ENCODE measurements at regions not wholly inside any gene's neighbourhood (a gene's known extent, or its start where the extent isn't known, plus 50 kb on each side); places are given as distances from the start of the nearest gene placed in this dataset.

DNA sequence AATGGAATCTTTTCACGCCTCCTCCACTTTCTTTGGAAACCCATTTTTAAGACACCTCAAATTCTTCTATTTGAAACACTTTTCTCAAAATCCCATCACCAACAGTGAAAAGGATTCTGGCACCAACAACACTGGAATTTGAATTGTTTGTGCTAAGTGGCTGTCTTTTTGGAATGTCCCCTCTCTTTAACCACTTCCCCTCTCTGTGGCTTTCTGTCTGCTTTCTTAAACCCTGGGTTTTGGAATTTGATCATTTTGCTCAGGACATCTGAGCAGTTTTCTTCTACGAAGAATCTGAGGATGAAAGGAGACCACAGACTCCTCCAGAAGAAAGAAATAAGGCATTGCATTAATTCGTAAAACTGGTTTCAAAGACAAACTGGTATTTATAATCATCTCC, 89.0 kb downstream of the MXRA5 start:
- DNase-seq (ENCODE audit: low read depth): no peak

DNA sequence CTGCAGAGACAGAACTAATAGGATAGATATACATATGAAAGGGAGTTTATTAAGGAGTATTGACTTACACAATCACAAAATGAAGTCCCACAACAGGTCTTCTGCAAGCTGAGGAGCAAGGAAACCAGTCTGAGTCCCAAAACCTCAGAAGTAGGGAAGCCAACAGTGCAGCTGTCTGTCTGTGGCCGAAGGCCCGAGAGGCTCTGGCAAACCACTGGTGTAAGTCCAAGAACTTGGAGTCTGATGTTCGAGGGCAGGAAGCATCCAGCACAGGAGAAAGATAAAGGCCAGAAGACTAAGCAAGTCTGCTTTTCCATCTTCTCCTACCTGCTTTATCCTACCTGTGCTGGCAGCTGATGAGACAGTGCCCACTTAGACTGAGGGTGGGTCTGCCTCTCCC, 89.6 kb downstream of the MXRA5 start:
- no peak for DNase-seq (ENCODE audit: low read depth)

DNA sequence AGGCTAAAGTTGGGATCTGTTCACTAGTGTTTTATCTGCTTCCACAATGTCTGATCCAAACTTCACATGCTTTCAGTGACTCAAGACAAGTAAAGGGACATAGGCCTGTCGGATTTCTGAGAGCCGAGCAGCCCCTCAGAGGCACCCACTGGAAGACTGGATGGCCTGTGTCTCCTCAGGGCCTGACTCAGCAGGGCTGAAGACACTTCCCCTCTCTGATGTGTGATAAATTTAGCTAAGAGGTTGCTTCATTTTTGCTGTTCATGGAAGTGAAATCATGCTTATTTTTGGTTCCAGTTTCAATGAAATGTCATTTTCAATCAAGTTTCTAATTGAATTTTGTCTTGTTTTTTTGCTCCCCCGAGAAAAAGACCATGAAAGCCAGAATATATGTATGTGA, 93.7 kb downstream of the MXRA5 start:
- no peak for DNase-seq (ENCODE audit: low read depth)

DNA sequence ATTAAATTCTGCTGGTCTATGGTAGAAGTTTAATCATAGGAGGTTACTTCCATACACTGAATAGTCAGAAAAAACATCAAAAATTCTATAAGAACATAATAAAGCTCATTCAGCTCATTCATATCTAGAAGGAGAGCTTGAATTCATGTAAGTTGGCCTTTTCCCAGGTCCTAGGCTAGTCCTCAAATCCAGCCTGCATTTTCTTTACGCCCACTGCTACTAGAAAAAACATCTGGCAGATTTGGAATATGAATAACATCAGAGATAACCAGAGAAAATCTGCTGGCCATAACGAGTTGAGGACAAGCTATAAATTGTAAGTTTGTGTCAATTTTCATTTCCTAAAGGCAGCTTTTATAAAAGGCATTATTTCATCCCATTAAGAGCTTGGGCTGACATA, 95.5 kb downstream of the MXRA5 start:
- no peak for DNase-seq (ENCODE audit: low read depth)

DNA sequence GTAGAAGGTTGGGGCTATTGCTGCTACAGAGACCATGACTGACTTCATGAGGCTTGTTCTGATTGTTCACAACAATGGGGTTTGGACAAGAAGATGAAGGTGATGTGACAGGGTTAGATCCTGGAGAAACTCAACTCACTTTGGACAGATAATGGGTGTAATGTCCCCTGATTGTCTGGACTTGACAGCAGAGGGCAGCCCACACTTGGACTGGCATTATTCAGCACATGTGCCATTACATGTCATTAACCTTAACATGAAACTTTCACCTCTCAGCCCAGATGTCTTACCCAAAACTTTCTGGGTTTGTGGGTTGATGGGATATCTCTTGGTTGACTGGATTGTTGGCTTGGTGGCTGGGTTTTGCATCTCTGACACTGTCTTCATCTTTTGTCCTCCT, 101.5 kb downstream of the MXRA5 start:
- no peak for DNase-seq (ENCODE audit: low read depth)

DNA sequence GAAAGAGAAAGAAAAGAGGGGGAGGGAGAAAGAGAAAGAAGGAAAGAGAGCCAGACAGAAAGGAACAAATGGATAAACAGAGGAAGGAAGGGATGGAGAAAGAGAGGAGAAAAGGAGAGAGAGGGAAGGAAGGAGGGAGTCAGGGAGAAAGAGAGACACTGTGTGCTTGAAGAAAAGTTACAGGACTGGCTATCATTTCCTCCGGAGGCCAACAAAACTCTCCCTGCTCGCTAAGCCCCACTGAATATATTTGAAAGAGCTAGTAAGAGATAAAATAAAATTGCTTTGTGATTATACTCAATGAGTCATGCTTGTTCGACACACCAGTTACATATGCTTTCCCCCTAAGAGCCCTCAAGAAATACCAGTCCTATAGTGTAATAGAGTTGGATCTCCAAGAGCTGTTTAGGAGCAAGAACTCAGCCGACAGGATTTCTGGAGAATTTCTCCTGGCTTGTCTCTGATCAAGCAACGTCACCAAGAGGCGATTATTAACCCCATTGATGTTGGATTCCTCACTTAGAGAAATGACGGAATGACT, 102.2 kb downstream of the MXRA5 start:
- DNase-seq (ENCODE audit: low read depth): peak; percentile 65

DNA sequence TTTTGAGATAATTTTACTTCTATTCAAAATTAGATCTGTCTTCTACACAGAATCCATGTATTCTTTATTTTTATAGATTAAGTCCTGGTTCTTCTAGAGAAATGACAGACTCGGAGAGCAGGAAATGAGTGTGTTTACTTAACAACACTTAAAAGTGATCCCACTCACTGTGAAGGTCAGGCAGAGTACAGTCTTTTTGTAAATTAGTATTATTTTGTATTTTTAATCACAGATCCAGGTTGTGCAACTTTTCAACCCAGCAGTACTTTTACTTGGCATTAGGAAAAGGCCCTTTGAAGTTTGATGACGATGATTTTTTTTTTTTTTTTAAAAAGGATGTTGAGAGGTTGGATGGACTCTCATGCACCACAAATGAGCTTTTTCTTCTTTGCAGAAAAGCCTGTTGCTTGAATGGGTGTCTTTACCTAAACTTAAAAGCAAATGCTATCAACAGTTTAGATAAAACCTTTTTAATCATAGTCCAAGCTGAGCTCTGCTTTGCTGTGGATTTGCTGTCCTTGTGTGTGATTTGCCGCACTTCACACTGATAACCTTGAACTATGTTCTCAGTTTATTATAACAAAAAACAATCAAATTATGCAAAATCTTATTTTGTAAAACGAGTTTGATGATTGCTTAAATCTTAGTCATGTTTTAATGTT, 114.1 kb downstream of the MXRA5 start:
- no peak for DNase-seq (ENCODE audit: low read depth)

DNA sequence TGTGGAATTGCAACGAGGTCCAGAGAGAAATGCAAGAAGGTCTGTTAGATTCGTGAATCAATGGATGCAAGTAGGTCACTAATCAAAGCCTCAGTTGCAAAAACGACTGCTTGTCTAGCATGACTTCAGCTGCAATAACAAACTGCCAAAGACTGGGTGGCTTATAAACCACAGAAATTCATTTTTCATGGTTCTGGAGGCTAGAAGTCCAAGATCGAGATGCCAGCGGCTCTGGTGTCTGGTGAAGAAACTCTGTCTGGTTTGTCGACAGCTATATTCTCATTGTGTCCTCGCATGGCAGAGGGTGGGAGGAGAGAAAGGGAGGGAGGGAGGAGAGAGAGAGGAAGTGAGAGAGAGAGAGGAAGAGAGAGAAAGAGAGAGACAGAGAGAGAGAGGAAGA, 114.7 kb downstream of the MXRA5 start:
- no peak for DNase-seq (ENCODE audit: low read depth)

DNA sequence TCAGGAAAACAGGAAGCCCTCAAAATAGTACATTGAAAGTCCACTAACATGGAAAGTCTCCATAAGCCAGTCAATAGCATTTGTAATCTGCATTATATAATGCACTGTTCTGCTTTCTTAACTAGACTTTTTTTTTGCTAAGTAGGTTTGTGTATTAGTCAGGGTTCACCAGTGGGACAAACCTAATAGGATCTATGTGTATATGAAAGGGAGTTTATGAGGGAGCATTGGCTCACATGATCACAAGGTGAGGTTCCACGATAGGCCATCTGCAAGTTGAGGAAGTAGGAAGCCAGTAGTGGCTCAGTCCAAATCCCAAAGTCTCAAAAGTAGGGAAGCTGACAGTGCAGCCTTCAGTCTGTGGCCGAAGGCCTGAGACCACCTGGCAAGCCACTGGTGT, 116.0 kb downstream of the MXRA5 start:
- DNase-seq (ENCODE audit: low read depth): no peak

DNA sequence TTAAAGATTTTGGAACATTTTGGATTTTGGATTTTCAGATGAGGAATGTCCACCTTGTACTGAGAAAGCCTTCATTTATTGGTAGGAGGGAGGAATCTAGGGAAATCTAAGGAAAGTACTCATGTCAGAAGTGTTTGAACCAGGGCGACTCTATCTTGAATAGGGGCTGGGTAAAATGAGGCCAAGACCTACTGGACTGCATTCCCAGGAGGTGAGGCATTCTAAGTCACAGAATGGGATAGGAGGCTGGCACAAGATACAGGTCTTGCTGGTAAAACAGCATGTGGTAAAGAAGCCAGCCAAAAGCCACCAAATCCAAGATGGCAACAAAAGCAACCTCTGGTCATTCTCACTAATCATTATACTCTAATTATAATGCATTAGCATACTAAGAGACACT, 118.9 kb downstream of the MXRA5 start:
- no peak for DNase-seq (ENCODE audit: low read depth)

DNA sequence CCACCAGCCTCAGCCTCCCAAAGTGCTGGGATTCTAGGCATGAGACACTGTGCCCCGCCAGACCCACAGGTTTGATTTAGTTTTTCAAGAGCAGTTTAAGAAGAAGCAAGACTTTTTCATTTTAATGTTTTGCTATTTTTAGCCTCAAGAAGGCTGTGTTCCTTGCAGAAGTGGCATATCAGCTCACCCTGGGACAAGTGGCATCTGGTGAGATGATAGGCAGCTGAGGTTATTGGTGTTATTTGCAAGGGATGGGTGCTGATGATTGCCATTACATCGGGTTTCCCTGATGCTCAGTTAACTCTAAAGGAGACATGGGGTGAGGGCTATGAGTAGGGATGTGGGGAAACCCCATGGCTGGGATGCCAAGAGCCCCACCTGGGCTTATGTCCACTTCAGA, 120.4 kb downstream of the MXRA5 start:
- DNase-seq (ENCODE audit: low read depth): no peak

DNA sequence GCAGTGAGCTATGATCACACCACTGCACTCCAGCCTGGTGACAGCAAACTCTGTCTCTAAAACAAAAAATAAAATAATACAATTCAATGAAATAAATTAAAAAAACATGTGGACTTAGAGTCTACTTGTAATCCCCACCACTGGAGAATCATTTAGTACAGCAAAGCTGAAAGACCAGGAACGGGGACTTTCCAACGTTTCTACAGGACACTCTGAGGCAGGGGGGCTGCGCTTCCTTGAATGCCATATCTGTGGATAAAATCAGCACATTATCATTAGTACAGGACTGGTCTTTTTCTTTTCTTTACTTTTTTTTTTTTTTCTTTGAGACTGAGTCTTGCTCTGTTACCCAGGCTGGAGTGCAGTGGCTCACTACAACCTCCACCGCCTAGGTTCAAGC, 124.8 kb downstream of the MXRA5 start:
- no peak for DNase-seq (ENCODE audit: low read depth)

DNA sequence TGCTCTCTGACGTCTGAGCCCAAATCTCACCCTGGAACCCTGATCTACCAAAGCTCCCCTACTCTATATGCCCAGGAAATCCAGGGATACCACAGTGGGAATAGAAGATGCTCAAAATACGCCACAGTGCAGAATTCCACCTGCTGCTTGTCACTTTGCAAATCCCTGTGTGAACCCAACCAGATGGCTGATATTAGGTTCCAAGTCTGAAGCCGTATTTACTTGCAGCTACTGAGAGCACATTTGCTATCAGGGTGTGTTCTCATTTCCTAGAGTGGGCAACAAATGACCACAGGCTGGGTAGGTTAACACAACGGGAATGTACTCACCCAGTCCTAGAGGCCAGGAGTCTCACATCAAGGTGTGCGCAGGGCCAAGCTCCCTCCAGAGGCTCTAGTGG, 126.8 kb downstream of the MXRA5 start:
- no peak for DNase-seq (ENCODE audit: low read depth)

DNA sequence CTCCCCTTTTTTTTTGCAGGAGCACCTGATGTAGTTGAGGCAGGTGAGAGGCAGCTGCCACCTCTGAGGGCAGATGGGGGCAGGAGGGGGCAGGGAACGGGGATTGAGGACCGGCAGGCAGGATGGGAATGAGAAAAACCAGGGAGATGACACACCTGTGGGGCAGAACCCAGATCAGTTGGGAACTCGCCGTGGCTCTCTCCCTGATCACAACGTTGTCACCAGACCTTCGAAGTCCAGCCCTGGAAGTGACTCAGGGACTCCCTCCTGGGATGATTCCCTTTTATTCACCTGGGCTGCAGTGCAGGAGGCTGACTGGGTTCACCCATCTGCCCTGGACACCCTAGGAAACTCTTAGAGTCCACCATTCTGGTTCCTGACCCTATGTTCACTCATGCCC, 127.2 kb downstream of the MXRA5 start:
- DNase-seq (ENCODE audit: low read depth): no peak

DNA sequence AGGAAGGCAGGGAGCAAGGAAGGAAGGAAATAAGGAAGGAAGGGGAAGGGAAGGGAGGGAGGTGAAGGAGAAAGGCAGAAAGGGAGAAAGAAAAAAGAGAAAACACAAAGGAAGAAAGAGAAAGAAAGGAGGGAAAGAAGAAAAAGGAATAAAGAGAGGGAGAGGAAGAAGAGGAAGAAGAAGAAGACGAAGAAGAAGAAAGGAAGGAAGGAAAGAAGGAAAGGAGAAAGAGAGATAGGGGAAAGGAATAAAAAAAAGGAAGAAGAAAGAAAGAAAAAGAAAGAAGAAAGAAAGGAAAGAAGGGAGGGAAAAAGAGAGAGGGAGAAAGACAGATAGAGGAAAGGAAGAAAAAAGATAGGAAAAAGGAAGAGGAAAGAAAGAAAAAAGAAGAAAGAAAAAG, 128.0 kb downstream of the MXRA5 start:
- no peak for DNase-seq (ENCODE audit: low read depth)

DNA sequence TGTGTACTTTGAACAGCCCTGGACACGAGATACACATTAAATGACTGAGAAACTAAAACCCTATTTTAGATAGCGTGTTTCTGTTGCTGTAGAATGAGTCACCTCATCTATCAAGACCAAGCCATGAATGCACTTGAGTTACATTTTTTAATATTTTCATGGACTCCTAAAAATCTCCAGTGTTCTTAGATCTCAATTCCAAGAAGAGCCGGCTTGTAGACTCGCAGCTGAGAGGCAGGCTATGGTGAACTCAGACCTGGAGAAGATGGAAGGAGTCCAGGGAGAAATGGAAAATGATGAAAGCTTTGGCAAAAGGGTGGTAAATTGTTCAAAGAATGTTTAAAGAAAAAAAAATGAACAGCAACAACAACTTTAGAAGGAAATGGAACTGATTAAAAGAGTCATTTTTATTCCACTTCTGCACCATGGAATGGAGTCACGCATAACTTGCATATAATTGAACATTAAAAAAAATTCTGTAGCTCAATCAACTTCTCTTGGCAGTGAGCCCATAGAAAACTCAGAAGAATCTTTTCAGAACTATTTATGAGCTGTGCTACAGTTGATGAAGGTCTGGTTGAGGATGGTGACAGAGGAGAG, 129.8 kb downstream of the MXRA5 start:
- DNase-seq (ENCODE audit: low read depth): peak; percentile 38

DNA sequence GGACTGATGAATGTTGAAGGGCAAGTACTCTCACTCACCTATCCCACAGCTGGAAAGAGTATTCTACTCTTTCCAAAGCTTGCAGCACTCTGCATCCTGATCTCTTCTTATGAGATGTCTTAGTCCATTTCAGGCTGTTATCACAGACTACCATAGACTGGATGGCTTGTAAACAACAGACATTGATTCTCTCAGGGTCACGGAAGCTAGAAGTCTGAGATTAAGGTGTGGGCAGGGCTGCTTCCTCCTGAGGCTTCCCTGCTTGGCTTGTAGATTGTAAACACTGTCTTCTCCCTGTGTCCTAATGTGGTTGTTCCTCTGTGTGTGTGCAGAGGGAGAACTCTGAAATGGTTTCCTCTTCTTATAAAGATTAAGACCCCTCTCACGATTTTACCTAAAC, 131.2 kb downstream of the MXRA5 start:
- no peak for DNase-seq (ENCODE audit: low read depth)

DNA sequence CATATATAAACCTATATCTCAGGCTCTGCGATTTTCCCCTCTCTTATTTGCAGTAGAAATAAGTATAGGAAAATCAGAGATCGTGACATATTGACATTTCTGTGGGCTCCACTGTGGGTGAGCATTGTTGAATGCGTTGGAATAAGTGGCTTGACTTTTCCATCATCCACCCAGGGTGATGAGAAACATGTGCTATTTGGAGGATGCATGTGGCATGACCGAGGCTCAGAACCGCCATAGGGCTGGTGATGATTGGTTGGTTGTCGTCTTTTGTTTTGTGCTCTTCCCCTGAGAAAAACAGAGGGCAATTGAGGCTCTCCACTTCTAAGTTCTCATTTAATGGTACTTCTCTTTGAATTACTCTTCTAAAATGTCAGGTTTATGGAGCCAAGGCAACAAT, 140.1 kb downstream of the MXRA5 start:
- DNase-seq (ENCODE audit: low read depth): no peak

DNA sequence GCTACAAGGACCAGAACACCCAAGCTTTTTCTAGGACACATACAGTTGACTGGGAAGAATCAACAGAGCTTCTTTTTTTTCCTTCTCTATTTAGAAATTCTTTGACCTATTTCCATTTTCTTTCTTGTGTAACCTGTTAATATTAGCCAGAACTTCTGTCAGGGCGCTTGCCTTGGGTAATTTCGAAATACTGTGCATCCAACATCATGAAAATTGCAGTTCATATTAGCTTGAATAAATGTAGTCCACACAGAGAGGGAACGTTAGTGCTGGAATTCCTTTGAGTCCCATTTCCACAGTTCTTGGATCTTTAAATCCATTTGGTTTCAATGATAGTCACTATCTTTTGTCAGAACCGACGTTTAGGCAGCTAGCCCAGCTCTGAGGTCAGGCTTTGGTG, 141.8 kb downstream of the MXRA5 start:
- no peak for DNase-seq (ENCODE audit: low read depth)

DNA sequence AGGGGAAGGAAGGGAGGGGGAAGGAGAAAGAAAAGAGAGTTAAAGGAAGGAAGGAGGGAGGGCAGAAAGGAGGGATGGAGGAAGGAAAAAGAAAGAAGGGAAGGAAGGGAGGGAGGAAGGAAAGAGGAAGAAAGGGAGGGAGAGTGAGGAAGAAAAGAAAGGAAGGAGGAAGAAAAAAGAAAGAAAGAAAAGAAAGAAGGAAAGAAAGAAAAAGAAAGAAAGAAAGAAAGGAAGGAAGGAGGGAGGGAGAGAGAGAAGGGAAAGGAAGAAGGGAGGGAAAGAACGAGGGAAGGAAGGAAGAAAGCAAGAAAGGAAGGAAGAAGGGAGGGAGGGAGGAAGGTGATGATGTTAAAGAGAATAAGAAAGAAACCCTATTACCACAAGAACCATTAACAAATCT, 150.6 kb downstream of the MXRA5 start:
- DNase-seq (ENCODE audit: low read depth): no peak

DNA sequence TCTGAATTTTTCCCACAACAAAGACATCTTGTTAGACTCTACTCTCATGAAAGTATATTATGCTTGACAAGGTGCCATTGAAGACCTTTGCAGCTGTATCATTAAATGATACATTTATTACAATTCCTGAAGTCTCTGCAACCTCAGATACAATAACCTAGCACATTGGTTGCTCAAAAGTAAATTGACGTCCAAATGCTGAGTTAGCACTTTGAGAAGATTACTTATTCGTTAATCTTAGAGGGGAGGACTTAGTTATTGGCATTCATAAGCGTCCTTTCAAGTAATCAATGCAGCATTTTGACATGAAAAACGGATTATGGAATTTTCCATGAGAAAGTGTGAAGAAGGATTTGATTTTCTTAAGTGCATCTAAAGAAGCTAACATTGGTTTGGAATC, 151.6 kb downstream of the ARSF start:
- no peak for DNase-seq (ENCODE audit: low read depth)

DNA sequence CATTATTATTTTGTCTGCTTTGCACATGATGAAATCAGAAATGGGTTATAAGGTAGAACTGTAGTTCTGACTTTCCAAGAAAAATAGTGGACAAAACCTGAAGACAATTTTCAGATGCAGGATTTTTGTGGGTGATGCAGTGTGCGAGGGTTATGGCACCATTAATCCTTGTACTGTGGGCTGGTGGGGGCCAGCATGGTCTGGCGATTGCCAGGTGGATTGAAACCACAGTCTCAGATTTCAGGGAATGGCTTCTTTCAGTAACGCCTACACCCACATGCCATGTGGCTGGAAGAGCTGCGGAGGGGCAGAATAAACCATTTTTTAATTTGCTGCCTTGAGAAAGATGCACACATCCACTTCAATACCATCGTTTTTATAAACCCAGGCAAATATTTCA, 150.5 kb downstream of the ARSF start:
- DNase-seq (ENCODE audit: low read depth): no peak

DNA sequence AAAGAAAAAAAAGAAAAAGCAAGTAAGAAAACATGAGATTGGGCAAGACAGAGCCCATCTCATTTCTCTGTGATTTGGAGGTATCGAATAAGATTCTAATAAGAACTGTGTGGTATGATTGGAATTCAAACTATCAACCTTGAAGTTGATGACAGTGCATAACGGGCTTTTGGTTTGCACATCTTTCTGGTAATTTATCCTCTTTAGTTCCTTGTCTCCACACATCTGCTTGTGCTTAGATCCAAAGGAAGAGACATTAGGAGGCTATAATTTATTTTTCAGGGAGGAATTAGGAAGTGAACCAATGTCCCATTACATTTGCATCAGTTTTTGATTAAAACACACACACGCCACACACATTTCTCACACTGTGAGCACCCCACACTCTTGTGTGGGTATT, 149.9 kb downstream of the ARSF start:
- peak; percentile 76 for DNase-seq (ENCODE audit: low read depth)
